Osteoblast (primary cell): ENCODE measurements at regions not wholly inside any gene's neighbourhood (a gene's known extent, or its start where the extent isn't known, plus 50 kb on each side); places are given as distances from the start of the nearest gene placed in this dataset.

ENCODE experiments used
- DNase-seq: peaks from one replicate; pipeline ENCODE4 v3.0.0; 2011; ENCODE audit warnings: low spot score, mixed read lengths; ENCODE audit not compliant: insufficient read length; ENCODE audit errors: missing footprints
- H2AFZ ChIP-seq: 2 replicates; pipeline ENCODE4 v1.6.0; 2011; ENCODE audit warnings: mild to moderate bottlenecking, low read length
- H3K27ac ChIP-seq: 2 replicates; pipeline ENCODE4 v1.5.1; 2011; ENCODE audit warnings: mild to moderate bottlenecking, low read depth, low read length, moderate library complexity
- H3K27me3 ChIP-seq: 2 replicates; pipeline ENCODE4 v1.6.0; 2012; ENCODE audit warnings: mild to moderate bottlenecking, control low read depth, inconsistent platforms, low read length, moderate library complexity; ENCODE audit not compliant: insufficient read depth
- H3K36me3 ChIP-seq: 2 replicates; pipeline ENCODE4 v1.5.1; 2011; ENCODE audit warnings: mild to moderate bottlenecking, low read length, control low read depth, moderate library complexity; ENCODE audit not compliant: insufficient read depth
- H3K4me1 ChIP-seq: 2 replicates; pipeline ENCODE4 v1.5.1; 2011; ENCODE audit warnings: mild to moderate bottlenecking, low read length, control low read depth, moderate library complexity; ENCODE audit not compliant: insufficient read depth
- H3K4me2 ChIP-seq: 2 replicates; pipeline ENCODE4 v1.6.0; 2011; ENCODE audit warnings: mild to moderate bottlenecking, low read length; ENCODE audit not compliant: insufficient read depth
- H3K4me3 ChIP-seq: fragments of 200-600 bp; sonication (generic); 3 replicates; pipeline ENCODE4 v1.5.1; 2012; ENCODE audit warnings: mild to moderate bottlenecking, low read length, inconsistent platforms; ENCODE audit not compliant: insufficient read depth
- H3K79me2 ChIP-seq: 2 replicates; pipeline ENCODE4 v1.6.0; 2012; ENCODE audit warnings: mild to moderate bottlenecking, low read length, control low read depth, inconsistent platforms; ENCODE audit not compliant: insufficient read depth
- H3K9me3 ChIP-seq: 2 replicates; pipeline ENCODE4 v1.5.1; 2011; ENCODE audit warnings: low read depth, low read length, control low read depth
- H4K20me1 ChIP-seq: 2 replicates; pipeline ENCODE4 v1.6.0; 2012; ENCODE audit warnings: mild to moderate bottlenecking, low read length, control low read depth; ENCODE audit not compliant: insufficient read depth
- TF ChIP-seq, protein P1 (sequence below): IDR thresholded peaks from 2 replicates; pipeline ENCODE4 v1.5.1; 2011; ENCODE audit warnings: mild to moderate bottlenecking, low read depth, low read length, moderate library complexity; ENCODE audit errors: extremely low read depth

DNA sequence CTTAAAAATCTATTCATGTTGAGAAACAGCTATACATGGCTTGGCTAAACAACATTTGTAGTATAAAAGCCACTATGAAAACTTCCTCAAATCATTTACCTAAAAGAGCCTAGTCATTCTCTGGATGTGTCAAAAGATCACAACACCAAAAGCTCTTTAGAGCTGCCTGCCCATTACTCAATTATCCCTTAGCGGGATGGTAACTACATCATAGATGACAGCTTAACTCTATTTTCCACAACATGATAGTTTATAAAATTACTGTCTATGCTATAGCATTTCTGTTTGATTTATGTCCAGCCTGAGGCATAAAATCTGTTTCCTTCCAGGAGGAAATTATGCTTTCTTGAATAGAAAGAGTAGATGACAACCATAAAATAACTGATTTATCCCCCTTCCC is 777.6 kb upstream of the HS3ST5 start:
- H2AFZ ChIP-seq = no peak overlapping the region

GRCh38 chr6:115091461-115091860 is 748.6 kb upstream of the HS3ST5 start:
- TF ChIP-seq, protein P1, sequence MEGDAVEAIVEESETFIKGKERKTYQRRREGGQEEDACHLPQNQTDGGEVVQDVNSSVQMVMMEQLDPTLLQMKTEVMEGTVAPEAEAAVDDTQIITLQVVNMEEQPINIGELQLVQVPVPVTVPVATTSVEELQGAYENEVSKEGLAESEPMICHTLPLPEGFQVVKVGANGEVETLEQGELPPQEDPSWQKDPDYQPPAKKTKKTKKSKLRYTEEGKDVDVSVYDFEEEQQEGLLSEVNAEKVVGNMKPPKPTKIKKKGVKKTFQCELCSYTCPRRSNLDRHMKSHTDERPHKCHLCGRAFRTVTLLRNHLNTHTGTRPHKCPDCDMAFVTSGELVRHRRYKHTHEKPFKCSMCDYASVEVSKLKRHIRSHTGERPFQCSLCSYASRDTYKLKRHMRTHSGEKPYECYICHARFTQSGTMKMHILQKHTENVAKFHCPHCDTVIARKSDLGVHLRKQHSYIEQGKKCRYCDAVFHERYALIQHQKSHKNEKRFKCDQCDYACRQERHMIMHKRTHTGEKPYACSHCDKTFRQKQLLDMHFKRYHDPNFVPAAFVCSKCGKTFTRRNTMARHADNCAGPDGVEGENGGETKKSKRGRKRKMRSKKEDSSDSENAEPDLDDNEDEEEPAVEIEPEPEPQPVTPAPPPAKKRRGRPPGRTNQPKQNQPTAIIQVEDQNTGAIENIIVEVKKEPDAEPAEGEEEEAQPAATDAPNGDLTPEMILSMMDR = no peak
- H3K27ac ChIP-seq = no peak overlapping the region
- DNase-seq = no peak

More for the DNA sequence above, 777.6 kb upstream of the HS3ST5 start:
- DNase-seq = no peak
- Histone ChIP-seq H3K9me3 (no peaks in the 10 kb centered on the region), H3K4me3 (no peak overlapping the region), H3K4me1 (no peaks in the 10 kb centered on the region), H3K36me3 (no peaks in the 10 kb centered on the region), H3K4me2 (no peak overlapping the region), H3K27ac (no peak overlapping the region), H4K20me1 (no peaks in the 10 kb centered on the region), H3K79me2 (no peaks in the 10 kb centered on the region), H3K27me3 (no peaks in the 10 kb centered on the region)
- TF ChIP-seq, protein P1 = no peak

DNA sequence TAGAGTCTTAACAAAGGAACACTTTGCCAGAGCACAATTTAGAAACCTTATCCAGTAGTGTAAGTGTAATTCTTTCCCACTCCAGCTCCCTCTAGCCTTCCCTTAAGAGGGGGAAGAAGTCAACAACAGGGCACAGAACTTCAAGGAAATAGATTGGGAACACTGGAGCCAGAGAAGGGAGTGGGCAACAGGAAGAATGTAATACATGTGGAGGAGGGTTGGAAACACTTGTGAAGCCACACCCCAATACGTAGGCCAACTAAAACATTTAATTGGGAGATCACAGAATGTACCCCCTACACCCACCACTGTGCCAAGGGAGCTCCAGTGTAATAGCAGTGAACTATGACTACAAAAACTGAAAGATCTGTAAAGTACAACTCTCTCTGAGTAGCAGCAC is 735.7 kb upstream of the HS3ST5 start:
- Histone ChIP-seq H3K4me1 (no peaks in the 10 kb centered on the region), H3K4me3 (no peak overlapping the region), H3K36me3 (no peaks in the 10 kb centered on the region), H3K4me2 (no peak overlapping the region), H3K27ac (no peak overlapping the region), H3K27me3 (no peaks in the 10 kb centered on the region), H3K9me3 (peaks cover 2% of the 10 kb centered on the region), H4K20me1 (no peaks in the 10 kb centered on the region), H2AFZ (no peak overlapping the region), H3K79me2 (no peaks in the 10 kb centered on the region)
- DNase-seq = no peak
- TF ChIP-seq, protein P1 = no peak

More at GRCh38 chr6:115091461-115091860, 748.6 kb upstream of the HS3ST5 start:
- Histone ChIP-seq H3K36me3 (no peaks in the 10 kb centered on the region), H3K4me2 (no peak overlapping the region), H3K9me3 (peaks cover 2% of the 10 kb centered on the region), H4K20me1 (no peaks in the 10 kb centered on the region), H3K79me2 (no peaks in the 10 kb centered on the region), H3K27me3 (no peaks in the 10 kb centered on the region), H3K4me3 (no peak overlapping the region), H3K4me1 (no peaks in the 10 kb centered on the region), H2AFZ (no peak overlapping the region)

DNA sequence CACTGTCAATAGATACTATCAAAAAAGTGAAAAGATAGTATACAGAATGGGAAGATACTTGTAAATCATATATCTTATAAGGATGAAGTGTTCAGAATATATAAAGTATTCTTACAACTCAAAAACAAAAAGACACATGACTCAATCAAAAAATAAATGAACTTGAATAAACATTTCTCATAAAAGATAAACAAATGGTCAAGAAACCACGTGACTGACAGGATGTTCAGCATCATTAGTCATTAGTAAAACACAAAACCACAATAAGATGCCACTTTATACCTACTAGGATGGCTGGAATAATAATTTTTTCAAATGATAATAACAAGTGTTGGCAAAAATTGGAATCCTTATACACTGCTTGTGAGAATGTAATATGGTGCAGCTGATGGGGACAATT is 729.1 kb upstream of the HS3ST5 start:
- no peak for DNase-seq
- H3K27me3 ChIP-seq = no peaks in the 10 kb centered on the region
- peaks cover 6% of the 10 kb centered on the region for H3K9me3 ChIP-seq
- H3K4me3 ChIP-seq = no peak overlapping the region
- TF ChIP-seq, protein P1 = no peak
- H3K4me2 ChIP-seq = no peak overlapping the region
- no peaks in the 10 kb centered on the region for H3K79me2 ChIP-seq
- no peak overlapping the region for H3K27ac ChIP-seq
- no peaks in the 10 kb centered on the region for H3K4me1 ChIP-seq
- no peak overlapping the region for H2AFZ ChIP-seq
- H4K20me1 ChIP-seq = no peaks in the 10 kb centered on the region
- no peaks in the 10 kb centered on the region for H3K36me3 ChIP-seq
